ENCODE measurements at regions not wholly inside any gene's neighbourhood (a gene's known extent, or its start where the extent isn't known, plus 50 kb on each side); places are given as distances from the start of the nearest gene placed in this dataset.

- H3K27me3 Mint-ChIP-seq: no peaks in the 10 kb centered on the region
- H3K27ac Mint-ChIP-seq: no peak overlapping the region
- peaks cover 6% of the 10 kb centered on the region for H3K9me3 Mint-ChIP-seq
- no peaks in the 10 kb centered on the region for H3K4me1 Mint-ChIP-seq (ENCODE audit: low read depth in 2 of 2)
- DNase-seq (ENCODE audit: low spot score): no peak
- ATAC-seq: no peak
- H3K36me3 Mint-ChIP-seq: no peaks in the 10 kb centered on the region
- H3K4me3 Mint-ChIP-seq: no peak overlapping the region
Measured at GRCh38 chr3:159236321-159236720, 434.5 kb downstream of the MFSD1 start.

GRCh38 chr3:159237226-159237625 lies 435.4 kb downstream of the MFSD1 start:
- Mint-ChIP-seq H3K4me1 (ENCODE audit: low read depth in 2 of 2) (no peaks in the 10 kb centered on the region), H3K9me3 (peaks cover 3% of the 10 kb centered on the region), H3K4me3 (no peak overlapping the region), H3K36me3 (no peaks in the 10 kb centered on the region), H3K27me3 (no peaks in the 10 kb centered on the region), H3K27ac (no peak overlapping the region)
- ATAC-seq: no peak
- no peak for DNase-seq (ENCODE audit: low spot score)

DNA sequence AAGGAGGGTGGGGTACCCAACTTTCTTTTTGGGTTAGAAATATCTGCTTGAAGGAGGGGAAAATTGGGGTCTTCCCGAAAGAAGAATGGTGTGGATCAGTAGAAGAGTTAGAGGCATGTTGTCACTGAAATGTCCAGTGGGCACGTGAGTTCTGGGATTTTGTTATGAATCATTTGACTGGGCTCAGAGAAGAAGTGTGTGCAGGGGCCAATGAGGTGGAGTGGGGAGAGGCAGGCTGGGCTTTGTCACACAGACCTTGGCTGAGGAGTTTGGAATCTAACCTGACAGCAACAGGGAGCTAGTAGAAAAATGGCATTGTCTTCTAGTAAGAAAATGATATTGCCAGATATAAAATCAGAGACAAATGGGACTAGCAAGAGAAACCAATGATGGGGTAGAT lies 436.8 kb downstream of the MFSD1 start:
- H3K27ac Mint-ChIP-seq: no peak overlapping the region
- no peaks in the 10 kb centered on the region for H3K27me3 Mint-ChIP-seq
- no peaks in the 10 kb centered on the region for H3K36me3 Mint-ChIP-seq
- H3K4me3 Mint-ChIP-seq: no peak overlapping the region
- ATAC-seq (no peak), DNase-seq (ENCODE audit: low spot score) (no peak)
- no peaks in the 10 kb centered on the region for H3K4me1 Mint-ChIP-seq (ENCODE audit: low read depth in 2 of 2)
- H3K9me3 Mint-ChIP-seq: no peaks in the 10 kb centered on the region

GRCh38 chr3:159239059-159239458 lies 437.2 kb downstream of the MFSD1 start:
- ATAC-seq: no peak

GRCh38 chr3:159244933-159245332 lies 443.1 kb downstream of the MFSD1 start:
- H3K36me3 Mint-ChIP-seq: no peaks in the 10 kb centered on the region
- ATAC-seq (no peak), DNase-seq (ENCODE audit: low spot score) (no peak)
- H3K27me3 Mint-ChIP-seq: no peaks in the 10 kb centered on the region
- peaks cover 4% of the 10 kb centered on the region for H3K9me3 Mint-ChIP-seq
- no peaks in the 10 kb centered on the region for H3K4me1 Mint-ChIP-seq (ENCODE audit: low read depth in 2 of 2)
- no peak overlapping the region for H3K27ac Mint-ChIP-seq
- H3K4me3 Mint-ChIP-seq: no peak overlapping the region

More at GRCh38 chr3:159239059-159239458, 437.2 kb downstream of the MFSD1 start:
- no peaks in the 10 kb centered on the region for H3K9me3 Mint-ChIP-seq
- no peaks in the 10 kb centered on the region for H3K27me3 Mint-ChIP-seq
- H3K36me3 Mint-ChIP-seq: no peaks in the 10 kb centered on the region
- H3K4me3 Mint-ChIP-seq: no peak overlapping the region
- H3K4me1 Mint-ChIP-seq (ENCODE audit: low read depth in 2 of 2): no peaks in the 10 kb centered on the region
- no peak overlapping the region for H3K27ac Mint-ChIP-seq
- DNase-seq (ENCODE audit: low spot score): no peak

DNA sequence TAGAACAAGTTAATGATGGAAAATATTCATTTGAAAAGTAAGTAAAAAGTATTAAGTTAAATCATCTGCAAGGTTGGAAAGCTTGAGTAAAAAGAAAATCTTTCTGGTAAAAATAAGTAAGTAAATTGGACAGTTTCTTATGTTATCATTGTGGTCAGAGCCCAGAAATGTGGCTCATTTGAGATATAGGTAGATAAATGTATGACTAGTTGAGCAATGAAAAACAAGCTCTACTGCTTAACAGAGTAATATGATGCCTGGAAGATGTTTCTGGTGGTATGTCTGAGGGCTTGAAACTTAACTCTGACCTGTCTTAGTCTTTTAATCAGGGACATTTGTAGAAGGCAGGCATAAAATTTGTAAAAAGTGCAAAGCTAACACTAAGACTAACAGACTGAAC lies 444.0 kb downstream of the MFSD1 start:
- H3K27ac Mint-ChIP-seq: no peak overlapping the region
- no peak overlapping the region for H3K4me3 Mint-ChIP-seq
- no peaks in the 10 kb centered on the region for H3K36me3 Mint-ChIP-seq
- ATAC-seq (no peak), DNase-seq (ENCODE audit: low spot score) (no peak)
- H3K27me3 Mint-ChIP-seq: no peaks in the 10 kb centered on the region
- H3K4me1 Mint-ChIP-seq (ENCODE audit: low read depth in 2 of 2): no peaks in the 10 kb centered on the region
- H3K9me3 Mint-ChIP-seq: peaks cover 4% of the 10 kb centered on the region

GRCh38 chr3:159246385-159246784 lies 444.5 kb downstream of the MFSD1 start:
- H3K9me3 Mint-ChIP-seq: peaks cover 4% of the 10 kb centered on the region
- no peak for ATAC-seq
- no peaks in the 10 kb centered on the region for H3K4me1 Mint-ChIP-seq (ENCODE audit: low read depth in 2 of 2)
- H3K4me3 Mint-ChIP-seq: no peak overlapping the region
- no peak for DNase-seq (ENCODE audit: low spot score)
- no peak overlapping the region for H3K27ac Mint-ChIP-seq
- no peaks in the 10 kb centered on the region for H3K36me3 Mint-ChIP-seq
- H3K27me3 Mint-ChIP-seq: no peaks in the 10 kb centered on the region

GRCh38 chr3:159249472-159250174 lies 447.8 kb downstream of the MFSD1 start:
- DNase-seq (ENCODE audit: low spot score) (no peak), ATAC-seq (no peak)
- Mint-ChIP-seq H3K9me3 (peaks cover 17% of the 10 kb centered on the region), H3K27ac (no peak overlapping the region), H3K4me1 (ENCODE audit: low read depth in 2 of 2) (no peaks in the 10 kb centered on the region), H3K4me3 (no peak overlapping the region), H3K36me3 (peaks cover 10% of the 10 kb centered on the region), H3K27me3 (peaks cover 0 to 4% of the 10 kb centered on the region in 2 donors)

DNA sequence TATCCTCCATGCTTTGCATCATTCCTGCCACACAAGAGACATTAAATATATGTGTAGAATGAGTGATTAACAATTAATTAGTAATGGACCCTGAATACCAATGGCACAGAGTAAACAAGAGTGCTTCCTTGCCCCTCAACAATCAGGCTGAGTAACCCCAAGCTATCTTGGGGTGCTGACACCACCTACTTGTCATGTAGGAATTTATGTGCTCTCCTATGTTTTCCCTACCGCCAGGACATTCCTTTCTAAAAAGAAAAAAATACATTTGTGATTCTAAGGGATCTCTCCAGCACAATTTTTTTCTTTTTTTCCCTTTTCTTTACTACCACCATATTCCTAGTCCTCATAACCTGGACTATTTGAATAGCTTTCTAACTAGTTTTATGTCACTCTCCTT lies 449.1 kb downstream of the MFSD1 start:
- no peak overlapping the region for H3K27ac Mint-ChIP-seq
- H3K36me3 Mint-ChIP-seq: peaks cover 10% of the 10 kb centered on the region
- DNase-seq (ENCODE audit: low spot score): no peak
- H3K4me1 Mint-ChIP-seq (ENCODE audit: low read depth in 2 of 2): no peaks in the 10 kb centered on the region
- no peak for ATAC-seq
- H3K9me3 Mint-ChIP-seq: peaks cover 17% of the 10 kb centered on the region
- no peak overlapping the region for H3K4me3 Mint-ChIP-seq
- H3K27me3 Mint-ChIP-seq: peaks cover 0 to 4% of the 10 kb centered on the region in 2 donors

- H3K27me3 Mint-ChIP-seq: peaks cover 0 to 4% of the 10 kb centered on the region in 2 donors
- H3K4me1 Mint-ChIP-seq (ENCODE audit: low read depth in 2 of 2): no peaks in the 10 kb centered on the region
- no peak overlapping the region for H3K27ac Mint-ChIP-seq
- H3K9me3 Mint-ChIP-seq: peaks cover 17% of the 10 kb centered on the region
- ATAC-seq: no peak
- no peak overlapping the region for H3K4me3 Mint-ChIP-seq
- H3K36me3 Mint-ChIP-seq: peaks cover 10% of the 10 kb centered on the region
- no peak for DNase-seq (ENCODE audit: low spot score)
Measured at GRCh38 chr3:159252274-159252673, 450.4 kb downstream of the MFSD1 start.

- no peak overlapping the region for H3K4me3 Mint-ChIP-seq
- DNase-seq (ENCODE audit: low spot score) (no peak), ATAC-seq (no peak)
- peaks cover 0 to 4% of the 10 kb centered on the region in 2 donors for H3K27me3 Mint-ChIP-seq
- H3K36me3 Mint-ChIP-seq: peaks cover 10% of the 10 kb centered on the region
- H3K4me1 Mint-ChIP-seq (ENCODE audit: low read depth in 2 of 2): no peaks in the 10 kb centered on the region
- no peak overlapping the region for H3K27ac Mint-ChIP-seq
- peaks cover 13% of the 10 kb centered on the region for H3K9me3 Mint-ChIP-seq
Measured at GRCh38 chr3:159252772-159253384, 451.0 kb downstream of the MFSD1 start.

- ATAC-seq: no peak
- Mint-ChIP-seq H3K9me3 (peaks cover 13% of the 10 kb centered on the region), H3K4me3 (no peak overlapping the region), H3K4me1 (ENCODE audit: low read depth in 2 of 2) (no peaks in the 10 kb centered on the region), H3K36me3 (peaks cover 10% of the 10 kb centered on the region), H3K27ac (no peak overlapping the region), H3K27me3 (peaks cover 0 to 4% of the 10 kb centered on the region in 2 donors)
- no peak for DNase-seq (ENCODE audit: low spot score)
Measured at GRCh38 chr3:159253860-159254259, 452.0 kb downstream of the MFSD1 start.

DNA sequence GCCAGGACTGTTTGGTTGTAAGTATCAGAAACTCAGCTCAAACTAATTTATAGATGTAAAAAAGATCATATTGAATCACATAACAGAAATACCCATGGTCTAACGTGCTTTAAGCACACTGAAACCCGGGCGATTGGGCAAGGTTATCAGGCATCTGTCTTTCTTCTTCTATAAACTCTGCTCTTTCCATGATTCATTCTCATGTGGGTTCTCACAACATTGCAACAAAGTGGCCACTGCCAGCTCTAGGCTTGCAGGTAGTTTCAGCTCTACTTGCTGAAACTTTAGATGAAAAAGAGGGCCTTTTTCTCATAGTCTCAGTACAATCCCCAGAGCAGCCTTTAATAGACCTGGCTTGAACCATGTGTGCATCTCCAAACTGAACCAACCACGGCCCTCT lies 456.1 kb downstream of the MFSD1 start:
- Mint-ChIP-seq H3K36me3 (peaks cover 4% of the 10 kb centered on the region), H3K27me3 (peaks cover 0 to 3% of the 10 kb centered on the region in 2 donors), H3K4me3 (no peak overlapping the region), H3K4me1 (ENCODE audit: low read depth in 2 of 2) (no peaks in the 10 kb centered on the region), H3K9me3 (peaks cover 6% of the 10 kb centered on the region), H3K27ac (no peak overlapping the region)
- no peak for ATAC-seq
- no peak for DNase-seq (ENCODE audit: low spot score)

DNA sequence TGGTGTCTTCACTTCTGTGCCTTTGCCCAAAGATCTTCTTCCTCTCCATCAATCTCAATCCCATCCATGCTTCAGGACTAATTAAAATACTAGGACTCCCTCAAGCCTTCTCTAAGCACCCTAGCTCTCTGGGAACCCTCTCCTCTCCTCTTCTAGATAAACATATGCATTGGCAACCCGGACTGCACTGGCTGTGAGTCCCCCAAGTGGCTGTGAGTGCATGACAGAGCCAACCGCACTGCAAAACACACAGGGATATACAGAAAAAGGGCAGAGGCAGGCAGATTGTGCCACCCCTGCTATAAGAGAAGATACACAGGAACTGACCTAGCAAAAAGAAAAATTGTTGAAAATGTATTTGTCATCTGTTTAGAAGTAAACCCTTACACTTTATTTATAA lies 457.1 kb downstream of the MFSD1 start:
- Mint-ChIP-seq H3K4me3 (no peak overlapping the region), H3K9me3 (no peaks in the 10 kb centered on the region), H3K27ac (no peak overlapping the region), H3K36me3 (no peaks in the 10 kb centered on the region), H3K4me1 (ENCODE audit: low read depth in 2 of 2) (no peaks in the 10 kb centered on the region), H3K27me3 (no peaks in the 10 kb centered on the region)
- ATAC-seq: no peak
- DNase-seq (ENCODE audit: low spot score): no peak
